Stimulated activated CD4-positive, alpha-beta T cell treated with anti-CD3 and anti-CD28 coated beads, TNF-alpha, amount 100 ng/mL, for 1 hour (primary cell): ENCODE measurements at regions not wholly inside any gene's neighbourhood (a gene's known extent, or its start where the extent isn't known, plus 50 kb on each side); places are given as distances from the start of the nearest gene placed in this dataset.
"Not testable (repeated sequence)": the region's sequence is repeated elsewhere in the genome, so short reads cannot be mapped to it uniquely, and the experiment has no call there.

ENCODE experiments used
- DNase-seq, 3 donors: peaks; one replicate each; pipeline ENCODE4 v3.0.0-alpha.2; 2020; ENCODE audit warnings: low read depth in 3 of 3, low spot score in 1 of 3

GRCh38 chr3:56957522-56957921, 102.9 kb upstream of the SPATA12 start:
- DNase-seq, result no peak

DNA sequence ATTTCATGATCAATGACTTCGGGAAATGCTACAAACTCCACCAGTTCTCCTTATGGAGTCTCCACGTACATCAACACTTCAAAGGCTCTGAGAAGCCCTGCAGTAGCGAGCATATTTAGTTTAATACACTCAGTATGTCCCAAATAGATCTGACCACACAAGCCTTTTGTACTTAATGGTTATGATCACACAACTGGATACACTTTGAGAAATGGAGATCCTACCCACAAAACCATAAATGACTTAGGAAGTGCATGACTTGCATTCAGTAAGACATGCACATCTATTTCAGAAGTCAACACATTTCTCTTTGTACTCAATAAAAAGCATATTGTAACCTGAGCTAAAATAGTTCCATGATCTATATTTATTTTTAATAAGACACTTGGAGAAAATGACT, 103.6 kb upstream of the SPATA12 start:
- DNase-seq, result no peak

GRCh38 chr3:56955492-56956111, 104.9 kb upstream of the SPATA12 start:
- no peak for DNase-seq

GRCh38 chr3:56954125-56954524, 106.3 kb upstream of the SPATA12 start:
- DNase-seq, result no peak

DNA sequence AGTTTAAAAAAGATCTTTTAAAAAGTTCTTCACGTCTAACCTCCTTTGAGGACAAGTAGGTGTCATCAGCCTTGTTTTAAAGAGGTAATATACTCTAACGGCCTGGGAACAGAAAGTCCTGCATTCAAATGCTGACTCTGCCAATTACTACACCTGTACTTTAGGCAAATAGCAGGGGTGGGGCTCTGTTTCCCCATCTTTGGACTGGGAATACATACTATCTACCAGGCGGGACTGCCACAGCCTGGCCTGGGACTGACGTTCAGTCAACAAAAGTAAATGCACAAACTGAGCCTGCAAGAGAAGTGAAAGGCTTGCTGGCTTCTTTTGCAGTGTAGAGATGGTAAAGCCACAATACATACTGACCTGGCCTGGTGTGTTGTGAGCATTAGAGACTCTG, 107.6 kb upstream of the SPATA12 start:
- no peak for DNase-seq

GRCh38 chr3:56952061-56952460, 108.4 kb upstream of the SPATA12 start:
- no peak for DNase-seq

DNA sequence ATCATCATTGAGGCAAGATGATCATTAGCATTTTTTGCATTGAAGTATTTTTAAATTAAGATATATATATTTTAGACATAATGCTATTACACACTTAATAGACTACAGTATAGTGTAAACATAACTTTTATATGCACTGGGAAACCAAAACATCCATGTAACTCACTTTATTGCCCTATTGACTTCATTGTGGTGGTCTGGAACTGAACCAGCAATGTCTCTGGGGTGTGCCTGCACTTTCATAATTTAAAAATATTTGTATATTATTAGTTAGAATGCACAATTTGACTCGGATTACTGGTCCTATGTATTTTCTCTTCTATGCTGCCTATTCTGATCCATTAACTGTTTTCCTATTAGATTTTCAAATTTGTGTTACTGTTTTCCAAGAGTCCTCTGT, 109.1 kb upstream of the SPATA12 start:
- no peak for DNase-seq

DNA sequence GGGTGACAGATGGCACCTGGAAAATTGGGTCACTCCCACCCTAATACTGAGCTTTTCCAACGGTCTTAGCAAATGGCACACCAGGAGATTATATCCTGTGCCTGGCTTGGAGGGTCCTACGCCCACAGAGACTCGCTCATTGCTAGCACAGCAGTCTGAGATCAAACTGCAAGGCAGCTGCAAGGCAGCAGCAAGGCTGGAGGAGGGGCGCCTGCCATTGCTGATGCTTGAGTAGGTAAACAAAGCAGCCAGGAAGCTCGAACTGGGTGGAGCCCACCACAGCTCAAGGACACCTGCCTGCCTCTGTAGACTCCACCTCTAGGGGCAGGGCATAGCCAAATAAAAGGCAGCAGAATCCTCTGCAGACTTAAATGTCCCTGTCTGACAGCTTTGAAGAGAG, 115.1 kb upstream of the SPATA12 start:
- DNase-seq, result not testable (repeated sequence)

DNA sequence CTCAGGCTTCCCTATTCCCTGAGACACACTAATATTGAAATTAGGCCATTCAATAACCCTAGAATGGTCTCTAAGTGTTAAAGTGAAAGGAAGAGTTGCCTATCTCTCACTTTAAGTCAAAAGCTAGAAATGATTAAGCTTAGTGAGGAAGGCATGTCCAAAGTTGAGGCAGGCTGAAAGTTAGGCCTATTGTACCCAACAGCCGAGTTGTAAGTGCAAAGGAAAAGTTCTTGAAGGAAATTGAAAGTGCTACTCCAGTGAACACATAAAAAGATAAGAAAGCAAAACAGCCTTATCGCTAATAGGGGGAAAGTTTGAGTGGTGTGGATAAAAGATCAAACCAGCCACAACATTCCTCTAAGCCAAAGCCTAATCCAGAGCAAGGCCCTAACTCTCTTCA, 117.9 kb upstream of the SPATA12 start:
- no peak for DNase-seq

DNA sequence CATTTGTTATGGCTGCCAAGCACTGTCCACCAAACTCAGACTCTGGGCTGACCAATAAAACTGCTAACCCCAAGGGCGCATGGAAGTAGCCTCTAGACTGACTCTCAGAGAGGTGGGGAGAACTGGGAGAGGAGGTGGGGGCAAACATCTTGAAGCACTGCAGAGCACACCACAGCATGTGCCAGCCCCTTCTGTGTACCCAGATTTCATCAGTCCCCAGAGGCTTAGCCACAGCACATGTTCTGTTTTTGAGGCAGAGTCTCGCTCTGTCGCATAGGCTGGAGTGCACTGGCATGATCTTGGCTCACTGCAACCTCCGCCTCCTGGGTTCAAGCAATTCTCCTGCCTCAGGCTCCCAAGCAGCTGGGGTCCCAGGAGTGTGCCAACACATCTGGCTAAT, 119.5 kb upstream of the SPATA12 start:
- DNase-seq, result no peak

GRCh38 chr3:56940321-56940720, 120.1 kb upstream of the SPATA12 start:
- DNase-seq, result no peak

DNA sequence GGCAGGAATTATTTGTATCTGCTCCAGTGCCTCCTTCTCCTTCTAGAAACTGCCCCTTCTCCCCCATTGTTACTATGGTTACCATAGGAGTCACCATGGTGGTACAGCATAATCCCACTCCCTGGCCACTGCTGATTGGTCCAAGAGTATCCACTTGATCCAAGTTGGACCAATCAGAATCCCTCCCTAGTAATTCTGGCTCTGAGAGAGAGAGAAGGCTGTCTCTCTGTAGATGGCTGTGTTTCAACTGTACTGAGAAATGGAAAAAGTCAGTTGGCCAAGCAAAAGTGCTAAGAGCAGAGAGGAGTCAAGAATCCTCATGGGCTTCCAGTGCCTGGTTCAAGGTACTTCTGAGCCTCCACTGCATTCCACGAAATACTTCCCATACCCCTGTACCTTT, 120.6 kb upstream of the SPATA12 start:
- no peak for DNase-seq

DNA sequence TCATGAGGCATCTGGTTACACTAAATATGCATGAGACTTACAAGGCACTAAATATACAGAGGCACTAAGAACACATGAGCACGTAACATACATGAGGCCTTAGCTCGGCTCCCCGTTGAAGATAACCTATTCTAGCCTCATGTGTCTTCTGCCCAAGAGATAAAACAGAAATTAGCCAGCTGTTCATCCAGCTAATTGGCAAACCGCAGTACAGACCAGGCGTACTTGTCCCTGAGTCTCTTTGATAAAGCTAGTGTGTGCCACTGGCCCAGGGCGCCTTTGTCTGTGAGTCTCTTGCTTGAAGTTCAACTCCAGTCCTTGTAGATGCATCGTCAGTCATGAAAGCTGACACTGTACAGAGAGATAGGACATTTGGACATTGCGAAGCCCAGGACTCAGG, 121.9 kb upstream of the SPATA12 start:
- no peak for DNase-seq

DNA sequence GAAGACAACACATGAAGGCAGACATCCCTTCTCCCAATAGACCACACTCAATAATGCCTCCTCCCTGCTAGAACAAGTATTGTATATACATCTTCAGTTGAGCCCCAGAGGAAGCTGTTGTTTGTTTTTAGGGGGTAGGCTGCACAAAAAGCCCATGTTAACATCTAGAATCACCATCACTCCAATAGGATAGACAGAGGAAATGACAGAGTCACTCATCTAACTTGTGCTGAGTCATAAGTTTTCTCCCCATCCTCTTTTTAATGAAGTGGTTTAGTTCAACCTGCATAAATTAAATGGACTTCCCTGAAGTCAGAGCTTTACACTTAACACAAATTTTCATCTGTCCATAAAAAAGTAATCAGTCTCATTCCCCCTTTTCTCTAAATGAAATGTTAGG, 122.9 kb upstream of the SPATA12 start:
- DNase-seq, result no peak

DNA sequence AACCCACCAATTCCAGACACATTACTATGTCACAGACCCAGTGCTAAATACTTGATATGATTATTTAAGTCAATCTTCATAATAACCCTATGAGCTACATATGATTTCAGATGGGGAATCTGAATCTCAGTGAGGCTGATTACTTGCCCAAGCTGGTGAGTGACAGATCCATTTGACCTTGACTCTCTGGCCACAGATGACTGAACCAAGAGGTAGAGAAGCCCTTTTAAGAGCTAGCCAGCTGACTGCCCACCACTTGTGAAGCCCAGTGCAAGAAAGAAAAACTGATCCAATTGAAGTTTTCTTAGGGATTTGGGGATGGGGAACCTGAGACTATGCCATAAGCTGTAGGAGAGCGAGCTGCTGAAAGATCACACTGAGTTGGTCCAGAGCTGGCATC, 124.7 kb upstream of the SPATA12 start:
- DNase-seq, result no peak

GRCh38 chr3:56934481-56934880, 126.0 kb upstream of the SPATA12 start:
- not testable (repeated sequence) for DNase-seq

GRCh38 chr3:56933803-56934202, 126.7 kb upstream of the SPATA12 start:
- DNase-seq, result no peak

- DNase-seq, result no peak
These were observed 127.6 kb upstream of the SPATA12 start for GRCh38 chr3:56932866-56933265.

DNA sequence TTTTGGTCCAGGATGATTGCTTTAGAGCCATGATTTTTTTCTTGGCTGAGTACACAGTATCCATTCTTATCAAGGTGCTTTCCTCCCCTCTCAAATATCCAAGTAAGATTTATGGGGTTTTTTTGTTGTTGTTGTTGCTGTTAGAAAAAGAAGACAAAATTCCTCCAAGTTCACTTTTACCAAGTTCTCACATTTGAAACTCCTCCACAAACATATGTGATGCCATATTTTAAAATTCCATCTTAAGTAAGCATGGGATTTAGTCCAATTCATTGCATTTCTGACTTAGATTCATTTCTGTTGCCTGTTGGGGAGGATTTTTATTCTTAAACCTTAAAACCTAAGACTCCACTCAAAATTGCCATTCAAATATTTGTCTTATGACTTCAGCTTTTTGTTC, 128.6 kb upstream of the SPATA12 start:
- DNase-seq, result no peak

GRCh38 chr3:56930706-56931105, 129.0 kb upstream of the ARHGEF3 start:
- DNase-seq, result no peak

DNA sequence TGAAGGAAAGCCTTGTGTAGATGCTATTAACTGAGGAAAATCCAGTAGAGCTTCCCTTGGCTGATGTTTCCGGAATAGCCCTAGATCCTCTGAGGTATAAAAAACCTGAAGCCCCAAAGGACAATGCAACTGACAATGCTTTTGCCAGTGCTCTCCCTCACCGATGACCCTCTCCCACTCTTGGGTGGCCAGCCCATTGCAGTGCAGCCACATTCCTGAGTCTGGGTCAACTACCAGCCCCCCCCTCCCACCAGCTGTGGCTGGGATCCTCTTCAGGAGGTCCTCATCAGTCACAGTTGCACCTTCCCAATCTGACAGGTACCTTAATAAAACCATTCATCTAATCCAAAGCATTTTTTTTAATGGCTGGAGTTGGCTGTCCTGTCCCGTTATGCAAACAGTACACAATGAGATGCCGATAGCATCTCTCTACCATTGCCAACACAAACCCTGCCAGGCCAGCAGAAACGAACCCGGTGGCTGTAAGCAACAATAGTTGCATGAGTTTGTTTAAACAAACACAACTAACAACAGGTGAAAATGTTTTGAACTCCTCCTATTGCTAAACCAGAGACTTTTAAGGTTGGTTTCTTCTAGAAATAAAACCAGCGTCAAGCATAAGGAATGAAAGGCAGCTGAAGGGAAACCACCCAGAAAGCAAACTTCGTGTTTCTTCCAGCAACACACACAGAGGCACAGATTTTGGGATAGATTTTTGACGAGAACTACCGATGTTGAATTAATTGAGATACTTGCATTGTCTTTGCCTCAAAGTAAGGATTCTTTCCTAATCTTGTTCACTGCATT, 128.3 kb upstream of the ARHGEF3 start:
- DNase-seq, result no peak

GRCh38 chr3:56928379-56929068, 126.8 kb upstream of the ARHGEF3 start:
- DNase-seq, result no peak
